Transverse colon (tissue), 4 donors: ENCODE measurements at regions not wholly inside any gene's neighbourhood (a gene's known extent, or its start where the extent isn't known, plus 50 kb on each side); places are given as distances from the start of the nearest gene placed in this dataset.

Experiments used
- DNase-seq: peaks from one replicate; pipeline ENCODE4 v3.0.0-alpha.2; 2019
- H3K27ac ChIP-seq, 4 donors: fragments of 200-600 bp; sonication (generic); 2 replicates each; pipeline ENCODE4 v1.5.1; 2016 to 2018; ENCODE audit warnings: inconsistent platforms in 4 of 4
- H3K27me3 ChIP-seq: fragments of 200-600 bp; sonication (generic); 2 replicates; pipeline ENCODE4 v1.5.1; 2017; ENCODE audit warnings: inconsistent platforms
- H3K36me3 ChIP-seq, 4 donors: fragments of 200-600 bp; sonication (generic); 2 replicates each; pipeline ENCODE4 v1.5.1; 2017 to 2019; ENCODE audit warnings: inconsistent platforms in 4 of 4
- H3K4me1 ChIP-seq, 4 donors: fragments of 200-600 bp; sonication (generic); 2 replicates each; pipeline ENCODE4 v1.5.1; 2017 to 2020; ENCODE audit warnings: inconsistent platforms in 4 of 4
- H3K4me3 ChIP-seq, 4 donors: fragments of 200-600 bp; sonication (generic); 1 replicate in 1 of 4; 2 replicates in 3 of 4; pipeline versions ENCODE4 v1.5.1 to v1.6.1; 2017 to 2019; ENCODE audit warnings: inconsistent platforms in 4 of 4
- H3K9me3 ChIP-seq, 2 donors: fragments of 200-600 bp; sonication (generic); 2 replicates each; pipeline ENCODE4 v1.5.1; 2017 to 2019; ENCODE audit warnings: inconsistent platforms in 2 of 2
- EP300 ChIP-seq: sonication (generic); formaldehyde crosslinking; IDR thresholded peaks from one replicate; pipeline ENCODE4 v1.6.1; 2017; ENCODE audit warnings: antibody characterized with exemption, low read depth
- POLR2A ChIP-seq: fragments of 450-650 bp; IDR thresholded peaks from one replicate; pipeline ENCODE4 v1.6.1; 2016; ENCODE audit warnings: antibody characterized with exemption, mild to moderate bottlenecking, moderate library complexity
- POLR2AphosphoS5 ChIP-seq, 3 donors: sonication (generic); formaldehyde crosslinking; IDR thresholded peaks; one replicate each; pipeline ENCODE4 v1.6.1; 2016; ENCODE audit warnings: antibody characterized with exemption in 3 of 3
- WGBS, 2 donors: methylation state at CpG; one replicate each; pipeline ENCODE4 v1.1.5; 2018; ENCODE audit warnings: low coverage in 1 of 2; 5-methylcytosine and 5-hydroxymethylcytosine counted together
- in situ Hi-C, 4 donors: fragments of 200-750 bp; cut with MboI; loops; one replicate each; pipeline versions ENCODE4 v1.15.0 to v1.15.1; 2017; ENCODE audit warnings: low sequenced_read_pairs in 3 of 4, low pct_ligation_motif_present in 1 of 4, low pct_unique_long_range_greater_than_20kb in 1 of 4
- intact Hi-C: fragments of 100-400 bp; cut with DNase I; formaldehyde crosslinking; loops from one replicate; pipeline ENCODE4 v1.15.1; 2023; ENCODE audit warnings: low total_unique reads
- TF ChIP-seq, protein P1 (sequence below), 5 experiments: fragments of 200-600 bp in 3 of 5; fragments of 450-650 bp in 2 of 5; sonication (generic) in 3 of 5; IDR thresholded peaks; 1 replicate in 2 of 5; 2 replicates in 3 of 5; pipeline ENCODE4 v1.5.1; 2016 to 2017; ENCODE audit warnings: antibody characterized with exemption in 5 of 5, inconsistent platforms in 3 of 5, mild to moderate bottlenecking in 2 of 5, moderate library complexity in 1 of 5

DNA sequence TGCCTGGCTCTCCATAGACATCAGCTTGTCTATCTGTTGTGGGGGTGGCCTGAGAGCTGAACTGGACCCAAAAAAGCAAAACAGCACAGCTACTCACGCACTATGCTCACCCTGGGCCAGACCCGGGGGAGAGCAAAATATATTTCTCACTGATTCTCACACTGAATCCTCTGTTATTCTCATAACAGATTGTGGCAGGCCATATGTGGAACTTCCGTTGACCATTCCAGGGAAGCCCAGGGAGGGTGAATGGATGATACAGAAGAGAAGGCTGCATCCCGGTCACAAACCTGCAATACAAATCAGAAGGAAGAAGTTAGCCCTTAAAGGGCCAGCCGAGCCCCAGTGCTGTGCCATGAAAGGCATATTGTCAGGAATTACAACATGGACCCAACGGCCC is 362.5 kb downstream of the ZNF536 start:
- DNase-seq = no peak
- Histone ChIP-seq H3K27me3 (no peaks in the 10 kb centered on the region), H3K36me3 (no peaks in the 10 kb centered on the region), H3K4me1 (no peaks in the 10 kb centered on the region), H3K4me3 (no peak overlapping the region), H3K27ac (no peak overlapping the region), H3K9me3 (no peaks in the 10 kb centered on the region)
- in situ Hi-C loops = no loop called here
- intact Hi-C loops = no loop called here
- 59 to 77% methylated on average over 3 to 6 of the region's 6 CpGs for WGBS, 2 donors
- TF ChIP-seq POLR2AphosphoS5 (IDR thresholded peaks at IDR 0.05) = no peak
- TF ChIP-seq, protein P1, sequence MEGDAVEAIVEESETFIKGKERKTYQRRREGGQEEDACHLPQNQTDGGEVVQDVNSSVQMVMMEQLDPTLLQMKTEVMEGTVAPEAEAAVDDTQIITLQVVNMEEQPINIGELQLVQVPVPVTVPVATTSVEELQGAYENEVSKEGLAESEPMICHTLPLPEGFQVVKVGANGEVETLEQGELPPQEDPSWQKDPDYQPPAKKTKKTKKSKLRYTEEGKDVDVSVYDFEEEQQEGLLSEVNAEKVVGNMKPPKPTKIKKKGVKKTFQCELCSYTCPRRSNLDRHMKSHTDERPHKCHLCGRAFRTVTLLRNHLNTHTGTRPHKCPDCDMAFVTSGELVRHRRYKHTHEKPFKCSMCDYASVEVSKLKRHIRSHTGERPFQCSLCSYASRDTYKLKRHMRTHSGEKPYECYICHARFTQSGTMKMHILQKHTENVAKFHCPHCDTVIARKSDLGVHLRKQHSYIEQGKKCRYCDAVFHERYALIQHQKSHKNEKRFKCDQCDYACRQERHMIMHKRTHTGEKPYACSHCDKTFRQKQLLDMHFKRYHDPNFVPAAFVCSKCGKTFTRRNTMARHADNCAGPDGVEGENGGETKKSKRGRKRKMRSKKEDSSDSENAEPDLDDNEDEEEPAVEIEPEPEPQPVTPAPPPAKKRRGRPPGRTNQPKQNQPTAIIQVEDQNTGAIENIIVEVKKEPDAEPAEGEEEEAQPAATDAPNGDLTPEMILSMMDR (IDR thresholded peaks at IDR 0.05) = no peak

DNA sequence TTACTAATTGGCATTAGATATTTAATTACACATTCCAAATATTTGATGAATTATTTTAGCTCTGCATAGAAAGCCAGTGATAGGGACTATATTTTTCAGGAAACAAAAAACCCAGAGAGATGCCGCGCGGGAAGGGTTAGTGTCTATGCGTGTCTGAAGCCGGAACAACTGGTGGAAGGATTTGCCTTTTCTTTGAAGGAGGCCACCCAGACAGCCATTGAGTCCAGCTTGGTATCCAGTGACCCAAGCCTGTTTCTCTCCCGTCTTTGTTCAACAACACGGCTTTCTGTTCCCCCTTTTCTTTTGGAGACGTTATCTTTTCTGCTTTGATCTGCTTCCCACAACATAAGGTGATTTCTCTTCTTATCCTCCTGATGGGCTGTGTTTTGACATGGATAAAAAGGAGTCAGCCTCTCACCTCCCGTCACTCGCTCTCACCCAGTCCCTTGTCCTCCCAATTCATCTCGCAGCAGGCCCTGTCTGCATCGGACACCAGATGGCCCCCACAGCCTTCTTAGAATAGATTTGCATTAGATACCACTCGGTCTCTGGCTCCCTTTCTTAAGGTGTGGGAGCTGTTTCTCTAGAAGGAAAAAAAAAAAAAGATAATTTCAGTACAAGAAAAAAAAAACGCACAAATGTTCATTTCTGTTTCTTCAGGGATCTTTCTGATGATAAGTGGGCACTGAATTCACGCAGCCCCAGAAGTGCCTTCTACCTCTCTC is 361.8 kb downstream of the ZNF536 start:
- Histone ChIP-seq H3K4me3 (no peak overlapping the region), H3K9me3 (no peaks in the 10 kb centered on the region), H3K27ac (no peak overlapping the region), H3K27me3 (no peaks in the 10 kb centered on the region), H3K36me3 (no peaks in the 10 kb centered on the region), H3K4me1 (no peaks in the 10 kb centered on the region)
- WGBS, 2 donors = 78% methylated on average over 14 to 15 of the region's 15 CpGs
- no peak for DNase-seq
- TF ChIP-seq POLR2A = no peak
- TF ChIP-seq EP300 = no peak
- TF ChIP-seq, protein P1 (IDR thresholded peaks at IDR 0.05) = no peak
- no peak for TF ChIP-seq POLR2AphosphoS5 (IDR thresholded peaks at IDR 0.05)
- intact Hi-C loops (no loop called here), in situ Hi-C loops (no loop called here)

DNA sequence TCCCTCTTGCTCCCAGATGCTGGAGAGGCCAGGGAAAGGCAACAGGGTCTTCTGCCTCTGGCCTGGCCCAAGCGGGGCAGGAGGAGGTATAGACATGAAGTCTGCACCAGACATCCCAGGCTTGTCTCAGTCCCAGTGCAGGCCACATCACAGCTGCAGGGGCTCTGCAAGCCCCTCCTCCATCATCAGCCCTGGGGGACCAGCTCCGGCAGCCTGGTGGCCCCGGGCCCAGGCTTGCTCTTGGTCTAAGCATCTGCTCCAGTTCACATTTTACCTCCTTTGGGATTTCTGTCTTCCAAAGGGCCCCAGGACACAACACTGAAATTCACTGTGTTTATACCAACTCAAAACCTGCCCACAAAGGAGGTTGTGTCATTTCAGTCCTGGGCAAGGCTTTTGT is 359.4 kb downstream of the ZNF536 start:
- H3K4me1 ChIP-seq = no peaks in the 10 kb centered on the region
- 80 to 83% methylated on average over 1 to 3 of the region's 3 CpGs for WGBS, 2 donors
- no peak overlapping the region for H3K27ac ChIP-seq
- no peak overlapping the region for H3K4me3 ChIP-seq
- intact Hi-C loops = no loop called here
- no peaks in the 10 kb centered on the region for H3K27me3 ChIP-seq
- no peak for DNase-seq
- H3K36me3 ChIP-seq = no peaks in the 10 kb centered on the region
- no peak for TF ChIP-seq POLR2A
- TF ChIP-seq EP300 = no peak
- TF ChIP-seq, protein P1 (IDR thresholded peaks at IDR 0.05) = no peak
- no peak for TF ChIP-seq POLR2AphosphoS5 (IDR thresholded peaks at IDR 0.05)
- H3K9me3 ChIP-seq = no peaks in the 10 kb centered on the region
- in situ Hi-C loops = no loop called here

DNA sequence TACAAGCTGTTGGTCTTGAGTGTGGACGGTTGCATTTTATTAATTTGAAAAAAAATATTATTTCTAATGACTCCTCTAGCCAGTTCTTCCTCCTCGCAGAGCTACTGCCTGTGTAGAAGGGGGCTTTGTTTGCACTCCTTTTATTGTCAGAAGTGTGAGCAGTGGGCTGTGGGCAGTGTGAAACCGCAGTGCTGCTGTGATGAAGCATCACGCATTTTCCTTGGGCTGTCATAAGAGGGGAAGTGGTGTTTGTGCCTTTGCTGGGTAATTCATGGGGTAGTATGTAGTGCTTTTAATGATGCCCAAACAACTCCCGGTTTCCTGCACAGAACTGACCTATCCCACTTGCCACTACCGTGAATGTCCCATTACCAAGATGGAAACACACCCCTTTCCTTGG is 357.3 kb downstream of the ZNF536 start:
- no peak overlapping the region for H3K4me3 ChIP-seq
- H3K9me3 ChIP-seq = no peaks in the 10 kb centered on the region
- no peak for DNase-seq
- TF ChIP-seq POLR2A (no peak), EP300 (no peak), POLR2AphosphoS5 (IDR thresholded peaks at IDR 0.05) (no peak)
- TF ChIP-seq, protein P1 (IDR thresholded peaks at IDR 0.05) = no peak
- WGBS, 2 donors = 69 to 77% methylated on average over 5 to 6 of the region's 6 CpGs
- H3K27me3 ChIP-seq = no peaks in the 10 kb centered on the region
- intact Hi-C loops = no loop called here
- H3K36me3 ChIP-seq = no peaks in the 10 kb centered on the region
- in situ Hi-C loops = no loop called here
- H3K4me1 ChIP-seq = no peaks in the 10 kb centered on the region
- no peak overlapping the region for H3K27ac ChIP-seq
